H9 (cell line): ENCODE measurements at regions not wholly inside any gene's neighbourhood (a gene's known extent, or its start where the extent isn't known, plus 50 kb on each side); places are given as distances from the start of the nearest gene placed in this dataset.

Experiments used
- DNase-seq: peaks from one replicate; pipeline ENCODE4 v3.0.0-alpha.2; 2017
- H2AFZ ChIP-seq: one replicate; pipeline ENCODE4 v1.6.1; 2013; ENCODE audit warnings: mild to moderate bottlenecking, low read length, control low read depth, moderate library complexity
- H2AK5ac ChIP-seq: 2 replicates; pipeline ENCODE4 v1.6.1; 2013; ENCODE audit warnings: low read length, control low read depth, mixed read lengths; ENCODE audit not compliant: insufficient read length
- H2BK120ac ChIP-seq: one replicate; pipeline ENCODE4 v1.6.1; 2013; ENCODE audit warnings: low read depth, mild to moderate bottlenecking, low read length, control low read depth, inconsistent platforms; ENCODE audit not compliant: poor library complexity, severe bottlenecking
- H2BK12ac ChIP-seq: 2 replicates; pipeline ENCODE4 v1.6.1; 2013; ENCODE audit warnings: low read length, control low read depth, mixed read lengths, low read depth; ENCODE audit not compliant: insufficient read length
- H2BK15ac ChIP-seq: 2 replicates; pipeline ENCODE4 v1.6.1; 2013; ENCODE audit warnings: low read depth, low read length, control low read depth
- H2BK20ac ChIP-seq: one replicate; pipeline ENCODE4 v1.6.1; 2013; ENCODE audit warnings: low read depth, mild to moderate bottlenecking, low read length, control low read depth, inconsistent platforms; ENCODE audit not compliant: poor library complexity, severe bottlenecking
- H2BK5ac ChIP-seq: 2 replicates; pipeline ENCODE4 v1.6.1; 2013; ENCODE audit warnings: low read length, control low read depth, mixed read lengths; ENCODE audit not compliant: insufficient read length
- H3K14ac ChIP-seq: 2 replicates; pipeline ENCODE4 v1.6.1; 2013; ENCODE audit warnings: low read length, control low read depth; ENCODE audit not compliant: insufficient read depth
- H3K18ac ChIP-seq: 2 replicates; pipeline ENCODE4 v1.6.1; 2013; ENCODE audit warnings: low read depth, mild to moderate bottlenecking, mixed read lengths, low read length, control low read depth; ENCODE audit not compliant: insufficient read length
- H3K23ac ChIP-seq: 2 replicates; pipeline ENCODE4 v1.6.1; 2013; ENCODE audit warnings: low read length, control low read depth, mixed read lengths, low read depth; ENCODE audit not compliant: insufficient read length
- H3K23me2 ChIP-seq: 2 replicates; pipeline ENCODE4 v1.6.1; 2013; ENCODE audit warnings: low read depth, mild to moderate bottlenecking, mixed read lengths, low read length, control low read depth; ENCODE audit not compliant: insufficient read length, poor library complexity, severe bottlenecking
- H3K27ac ChIP-seq: 2 replicates; pipeline ENCODE4 v1.5.1; 2013; ENCODE audit warnings: low read length, control low read depth, mixed read lengths, low read depth; ENCODE audit not compliant: insufficient read length
- H3K27me3 ChIP-seq: 2 replicates; pipeline ENCODE4 v1.6.1; 2013; ENCODE audit warnings: low read length, control low read depth, inconsistent platforms; ENCODE audit not compliant: insufficient read depth
- H3K4ac ChIP-seq: 2 replicates; pipeline ENCODE4 v1.6.1; 2013; ENCODE audit warnings: low read depth, mild to moderate bottlenecking, control low read depth, inconsistent platforms, low read length, moderate library complexity
- H3K4me1 ChIP-seq: 2 replicates; pipeline ENCODE4 v1.6.1; 2013; ENCODE audit warnings: low read length, control low read depth, inconsistent platforms; ENCODE audit not compliant: insufficient read depth
- H3K4me2 ChIP-seq: 2 replicates; pipeline ENCODE4 v1.6.1; 2013; ENCODE audit warnings: low read length, control low read depth, mixed read lengths; ENCODE audit not compliant: insufficient read length, insufficient read depth
- H3K56ac ChIP-seq: 2 replicates; pipeline ENCODE4 v1.6.1; 2013; ENCODE audit warnings: low read depth, mild to moderate bottlenecking, mixed read lengths, low read length, control low read depth; ENCODE audit not compliant: insufficient read length
- H3K79me1 ChIP-seq: 2 replicates; pipeline ENCODE4 v1.6.1; 2013; ENCODE audit warnings: low read depth, mild to moderate bottlenecking, moderate library complexity, low read length, control low read depth, inconsistent platforms; ENCODE audit not compliant: insufficient read depth, poor library complexity, severe bottlenecking
- H3K79me2 ChIP-seq: 2 replicates; pipeline ENCODE4 v1.6.1; 2013; ENCODE audit warnings: low read length, control low read depth, inconsistent platforms; ENCODE audit not compliant: insufficient read depth
- H3K9ac ChIP-seq: 2 replicates; pipeline ENCODE4 v1.6.1; 2013; ENCODE audit warnings: low read length, control low read depth, mixed read lengths; ENCODE audit not compliant: insufficient read length; ENCODE audit errors: extremely low read depth
- H3K9me3 ChIP-seq: one replicate; pipeline ENCODE4 v1.6.1; 2013; ENCODE audit warnings: low read depth, low read length, inconsistent platforms; ENCODE audit not compliant: control insufficient read depth
- H3T11ph ChIP-seq: one replicate; pipeline ENCODE4 v1.6.1; 2013; ENCODE audit warnings: mild to moderate bottlenecking, low read length, control low read depth, inconsistent platforms
- H4K20me1 ChIP-seq: one replicate; pipeline ENCODE4 v1.6.1; 2013; ENCODE audit not compliant: control insufficient read depth, insufficient read length, insufficient read depth
- H4K5ac ChIP-seq: 2 replicates; pipeline ENCODE4 v1.6.1; 2013; ENCODE audit warnings: low read depth, mild to moderate bottlenecking, mixed read lengths, low read length, control low read depth; ENCODE audit not compliant: insufficient read length
- H4K8ac ChIP-seq: replicated peaks from 2 replicates; pipeline ENCODE4 v1.6.1; 2013; ENCODE audit warnings: low read length, control low read depth, mixed read lengths, low read depth; ENCODE audit not compliant: insufficient read length
- H4K91ac ChIP-seq: 2 replicates; pipeline ENCODE4 v1.6.1; 2013; ENCODE audit warnings: low read depth, mild to moderate bottlenecking, moderate library complexity, mixed read lengths, low read length, control low read depth; ENCODE audit not compliant: insufficient read length
- H3K27ac Mint-ChIP-seq, 3 experiments: 2 replicates in 2 of 3; 3 replicates in 1 of 3; pipeline ENCODE4 v1.8.0; 2020 to 2021; ENCODE audit warnings: mixed read lengths in 3 of 3, mild to moderate bottlenecking in 1 of 3, moderate library complexity in 1 of 3
- H3K27me3 Mint-ChIP-seq: 2 replicates; pipeline ENCODE4 v1.8.0; 2021; ENCODE audit warnings: low read depth, mild to moderate bottlenecking, moderate library complexity, mixed read lengths
- H3K36me3 Mint-ChIP-seq, 3 experiments: 2 replicates in 2 of 3; 3 replicates in 1 of 3; pipeline ENCODE4 v1.8.0; 2020 to 2021; ENCODE audit warnings: low read depth in 3 of 3, mixed read lengths in 3 of 3; ENCODE audit not compliant: insufficient read depth in 1 of 3
- H3K4me1 Mint-ChIP-seq, 2 experiments: 2 replicates each; pipeline ENCODE4 v1.8.0; 2020; ENCODE audit warnings: mixed read lengths in 2 of 2
- H3K4me3 Mint-ChIP-seq, 2 experiments: 2 replicates in 1 of 2; 3 replicates in 1 of 2; pipeline ENCODE4 v1.8.0; 2020 to 2021; ENCODE audit warnings: mild to moderate bottlenecking in 2 of 2, mixed read lengths in 2 of 2, moderate library complexity in 1 of 2
- H3K9me3 Mint-ChIP-seq, 2 experiments: 2 replicates in 1 of 2; 3 replicates in 1 of 2; pipeline ENCODE4 v1.8.0; 2020; ENCODE audit warnings: mild to moderate bottlenecking in 2 of 2, mixed read lengths in 2 of 2, moderate library complexity in 1 of 2
- CTCF ChIP-seq: fragments of 200-600 bp; sonication (generic); conservative IDR thresholded peaks from 3 replicates; pipeline ENCODE4 v1.8.0; 2021; ENCODE audit warnings: antibody characterized with exemption, mild to moderate bottlenecking
- WGBS: extraction: QIAGEN DNeasy Blood & Tissue Kit; methylation state at CpG from one replicate; pipeline ENCODE4 v1.1.7; 2013; ENCODE audit warnings: missing lambda C conversion rate, low lambda C conversion rate, mixed read lengths; ENCODE audit not compliant: insufficient read length; ENCODE audit errors: extremely low coverage; 5-methylcytosine and 5-hydroxymethylcytosine counted together

- DNase-seq: no peak
- no peak overlapping the region for H3K4me2 ChIP-seq
- H3K27me3 ChIP-seq: no peaks in the 10 kb centered on the region
- peaks cover 26 to 29% of the 10 kb centered on the region in 2 experiments for H3K4me1 Mint-ChIP-seq
- no peaks in the 10 kb centered on the region for H3K23me2 ChIP-seq
- no peak overlapping the region for H3K4me3 Mint-ChIP-seq
- no CpG with 5 or more reads among the region's 9 CpGs for WGBS
- no peak overlapping the region; a peak in 1 of 7 replicates for H3K27ac Mint-ChIP-seq
- no peak overlapping the region for H3K14ac ChIP-seq
- peaks cover 10% of the 10 kb centered on the region for H3K4me1 ChIP-seq
- no peaks in the 10 kb centered on the region for H3K27me3 Mint-ChIP-seq
- no peak overlapping the region for H2BK20ac ChIP-seq
- H4K8ac ChIP-seq: no peak overlapping the region
- no peaks in the 10 kb centered on the region for H3K79me1 ChIP-seq
- H3K18ac ChIP-seq: no peak overlapping the region
- H2AFZ ChIP-seq: no peak overlapping the region
- no peak overlapping the region for H2AK5ac ChIP-seq
- H3K9ac ChIP-seq: no peak overlapping the region
- no peak for TF ChIP-seq CTCF
- H4K5ac ChIP-seq: no peak overlapping the region
- no peak overlapping the region for H4K91ac ChIP-seq
- no peaks in the 10 kb centered on the region for H4K20me1 ChIP-seq
- H3K23ac ChIP-seq: no peak overlapping the region
- H3K9me3 ChIP-seq: no peaks in the 10 kb centered on the region
- no peak overlapping the region for H3T11ph ChIP-seq
- no peaks in the 10 kb centered on the region; a peak in 1 of 7 replicates for H3K36me3 Mint-ChIP-seq
- no peak overlapping the region for H3K4ac ChIP-seq
- no peak overlapping the region for H2BK15ac ChIP-seq
- H2BK120ac ChIP-seq: no peak overlapping the region
- H3K9me3 Mint-ChIP-seq: no peaks in the 10 kb centered on the region; a peak in 1 of 5 replicates
- no peak overlapping the region for H3K56ac ChIP-seq
- no peak overlapping the region for H2BK5ac ChIP-seq
- no peaks in the 10 kb centered on the region for H3K79me2 ChIP-seq
- H3K27ac ChIP-seq: no peak overlapping the region
- H2BK12ac ChIP-seq: no peak overlapping the region
These were observed 128.1 kb upstream of the DOK5 start for GRCh38 chr20:54347166-54347833.
